ENCODE measurements at regions not wholly inside any gene's neighbourhood (a gene's known extent, or its start where the extent isn't known, plus 50 kb on each side); places are given as distances from the start of the nearest gene placed in this dataset.

DNA sequence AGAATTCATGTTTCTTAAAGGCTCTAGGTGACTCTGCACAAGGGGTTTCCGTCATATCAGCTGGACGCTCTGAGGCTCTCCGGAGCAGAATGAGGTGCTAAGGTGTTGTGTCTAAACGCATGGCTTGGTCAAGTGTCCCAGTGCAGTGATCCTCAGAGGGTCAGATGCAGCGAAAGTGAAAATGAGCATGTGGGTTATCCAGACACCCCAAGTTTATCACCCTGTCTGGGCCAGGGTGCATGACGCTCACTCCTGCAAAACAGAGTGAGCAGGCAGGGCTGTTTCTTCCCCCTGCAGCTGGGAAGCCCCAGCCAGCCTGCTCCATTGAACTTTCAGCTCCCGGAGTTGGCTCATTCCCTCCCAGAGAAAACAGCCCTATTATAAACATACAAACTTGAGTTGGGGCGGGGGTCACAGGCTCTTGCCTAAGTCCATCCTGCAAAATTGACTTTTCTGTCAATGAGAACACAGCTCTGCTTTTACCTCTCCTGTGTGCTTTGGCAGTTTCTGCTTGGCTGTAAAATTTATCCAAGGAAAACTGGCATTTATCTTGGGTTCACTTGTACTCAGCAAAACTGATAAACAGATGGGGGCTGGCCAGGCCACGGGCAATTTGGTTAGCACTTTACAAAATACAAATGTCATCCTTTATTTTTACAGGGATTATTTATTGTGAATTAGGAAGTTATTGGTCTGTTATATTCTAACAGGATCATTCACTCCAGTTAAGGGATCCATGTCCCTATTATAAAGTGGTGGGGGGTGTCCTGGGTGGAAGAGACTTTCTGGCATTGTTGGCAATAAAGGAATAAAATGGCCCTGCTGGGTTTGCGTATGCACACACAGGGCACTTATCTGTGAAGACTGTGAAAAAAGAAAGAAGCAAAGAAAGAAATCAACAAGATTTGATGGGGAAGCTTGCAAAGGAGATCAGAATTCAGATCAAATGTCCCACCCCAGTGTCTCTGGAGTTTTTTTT is 154.9 kb downstream of the FOXA2 start:
- TF ChIP-seq, protein P1, sequence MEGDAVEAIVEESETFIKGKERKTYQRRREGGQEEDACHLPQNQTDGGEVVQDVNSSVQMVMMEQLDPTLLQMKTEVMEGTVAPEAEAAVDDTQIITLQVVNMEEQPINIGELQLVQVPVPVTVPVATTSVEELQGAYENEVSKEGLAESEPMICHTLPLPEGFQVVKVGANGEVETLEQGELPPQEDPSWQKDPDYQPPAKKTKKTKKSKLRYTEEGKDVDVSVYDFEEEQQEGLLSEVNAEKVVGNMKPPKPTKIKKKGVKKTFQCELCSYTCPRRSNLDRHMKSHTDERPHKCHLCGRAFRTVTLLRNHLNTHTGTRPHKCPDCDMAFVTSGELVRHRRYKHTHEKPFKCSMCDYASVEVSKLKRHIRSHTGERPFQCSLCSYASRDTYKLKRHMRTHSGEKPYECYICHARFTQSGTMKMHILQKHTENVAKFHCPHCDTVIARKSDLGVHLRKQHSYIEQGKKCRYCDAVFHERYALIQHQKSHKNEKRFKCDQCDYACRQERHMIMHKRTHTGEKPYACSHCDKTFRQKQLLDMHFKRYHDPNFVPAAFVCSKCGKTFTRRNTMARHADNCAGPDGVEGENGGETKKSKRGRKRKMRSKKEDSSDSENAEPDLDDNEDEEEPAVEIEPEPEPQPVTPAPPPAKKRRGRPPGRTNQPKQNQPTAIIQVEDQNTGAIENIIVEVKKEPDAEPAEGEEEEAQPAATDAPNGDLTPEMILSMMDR (IDR thresholded peaks at IDR 0.05): no peak
- no peak for TF ChIP-seq POLR2A (IDR thresholded peaks at IDR 0.05)
